ENCODE measurements at regions not wholly inside any gene's neighbourhood (a gene's known extent, or its start where the extent isn't known, plus 50 kb on each side); places are given as distances from the start of the nearest gene placed in this dataset.

- TF ChIP-seq TAF1 (IDR thresholded peaks at IDR 0.05; ENCODE audit: borderline replicate concordance, insufficient read depth, low read length) (no peak), POLR2AphosphoS5 (IDR thresholded peaks at IDR 0.05; ENCODE audit: low read depth, low read length) (no peak), REST (IDR thresholded peaks at IDR 0.05; ENCODE audit: insufficient read depth in 1 of 2, low read depth in 2 of 2, low read length in 2 of 2) (no peak), SIN3A (IDR thresholded peaks at IDR 0.05; ENCODE audit: borderline replicate concordance, insufficient read depth, low read length) (no peak)
Observed at GRCh38 chr13:58202099-58202498, 570.6 kb downstream of the PCDH17 start.
